UCSD-AML1 (cell line): ENCODE measurements at regions not wholly inside any gene's neighbourhood (a gene's known extent, or its start where the extent isn't known, plus 50 kb on each side); places are given as distances from the start of the nearest gene placed in this dataset.
"Not testable (repeated sequence)": the region's sequence is repeated elsewhere in the genome, so short reads cannot be mapped to it uniquely, and the experiment has no call there.

Experiments used
- DNase-seq: peaks from one replicate; lab custom pipeline; 2025; ENCODE audit not compliant: unreplicated experiment; lab: John Stamatoyannopoulos, UW

DNA sequence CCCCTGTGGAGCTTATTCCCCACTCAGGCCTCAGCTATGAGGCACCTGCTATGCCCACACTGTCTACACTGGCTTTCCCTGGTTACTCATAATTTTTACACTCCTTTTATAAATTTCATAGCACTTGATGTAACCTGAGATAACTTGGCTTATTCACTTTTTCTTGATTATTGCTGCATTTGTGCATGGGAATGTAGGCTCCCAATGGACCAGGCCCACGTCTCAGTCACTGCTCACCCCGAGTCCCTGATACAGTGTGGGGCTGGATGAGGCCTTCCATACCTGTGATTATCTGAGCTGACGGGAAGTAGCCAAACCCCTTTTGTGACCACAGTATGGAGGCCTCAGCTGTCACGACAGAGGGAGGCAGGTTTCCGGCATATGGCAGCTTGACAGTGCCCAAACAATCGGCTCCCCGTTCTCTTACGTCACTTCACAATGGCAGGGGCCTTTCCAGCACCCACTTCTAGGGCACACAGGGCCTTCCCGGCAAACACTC is 645.3 kb downstream of the ACTR3B start:
- DNase-seq: no peak

DNA sequence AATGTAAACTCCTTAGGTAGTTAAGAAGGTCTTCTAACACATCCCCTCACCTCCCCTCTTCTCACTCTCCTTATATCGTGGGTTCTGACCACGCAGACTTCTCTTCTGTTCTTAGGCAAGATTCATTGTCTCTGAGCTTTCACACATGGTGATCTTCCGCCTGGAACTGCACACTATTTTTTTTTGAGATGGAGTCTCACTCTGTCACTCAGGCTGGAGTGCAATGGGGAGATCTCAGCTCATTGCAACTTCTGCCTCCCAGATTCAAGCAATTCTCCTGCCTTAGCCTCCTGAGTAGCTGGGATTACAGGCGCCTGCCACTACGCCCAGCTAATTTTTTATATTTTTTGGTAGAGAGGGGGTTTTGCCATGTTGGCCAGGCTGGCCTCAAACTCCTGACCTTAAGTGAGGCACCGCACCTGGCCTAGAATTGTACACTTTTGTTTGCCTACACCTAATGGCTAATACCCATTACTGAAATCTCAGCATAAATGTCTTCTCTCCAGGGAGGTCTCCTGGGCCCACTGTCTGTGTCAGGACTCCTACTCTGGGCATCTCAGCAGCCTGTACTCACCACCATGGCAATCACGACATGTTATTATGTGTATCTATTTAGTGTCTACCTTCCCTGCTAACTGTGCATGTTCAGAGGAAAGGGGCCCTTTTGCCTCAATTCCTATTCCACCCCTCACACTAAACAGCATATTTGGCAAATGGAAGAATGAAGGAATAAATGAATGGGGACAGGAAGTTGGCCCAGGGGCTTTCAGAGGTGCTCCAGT is 646.3 kb upstream of the DPP6 start:
- no peak for DNase-seq

DNA sequence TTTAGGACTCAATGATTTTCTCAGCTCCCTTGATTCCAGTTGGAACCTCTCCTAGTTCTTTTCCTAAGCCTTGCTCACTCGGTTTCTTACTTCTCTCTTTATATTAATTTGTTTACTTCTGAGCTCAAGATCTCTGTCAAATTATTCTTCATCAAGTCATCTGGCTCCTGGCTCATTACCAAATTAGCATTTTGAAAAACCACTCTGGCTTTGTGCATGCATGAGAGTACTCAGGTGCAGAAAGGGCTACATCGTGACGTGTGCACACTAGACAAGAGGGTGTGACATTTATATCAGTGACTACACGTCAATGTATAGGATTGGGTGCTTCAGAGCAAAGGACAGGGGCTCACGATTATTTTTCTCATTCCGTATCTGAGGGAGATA is 645.7 kb upstream of the DPP6 start:
- DNase-seq: no peak

DNA sequence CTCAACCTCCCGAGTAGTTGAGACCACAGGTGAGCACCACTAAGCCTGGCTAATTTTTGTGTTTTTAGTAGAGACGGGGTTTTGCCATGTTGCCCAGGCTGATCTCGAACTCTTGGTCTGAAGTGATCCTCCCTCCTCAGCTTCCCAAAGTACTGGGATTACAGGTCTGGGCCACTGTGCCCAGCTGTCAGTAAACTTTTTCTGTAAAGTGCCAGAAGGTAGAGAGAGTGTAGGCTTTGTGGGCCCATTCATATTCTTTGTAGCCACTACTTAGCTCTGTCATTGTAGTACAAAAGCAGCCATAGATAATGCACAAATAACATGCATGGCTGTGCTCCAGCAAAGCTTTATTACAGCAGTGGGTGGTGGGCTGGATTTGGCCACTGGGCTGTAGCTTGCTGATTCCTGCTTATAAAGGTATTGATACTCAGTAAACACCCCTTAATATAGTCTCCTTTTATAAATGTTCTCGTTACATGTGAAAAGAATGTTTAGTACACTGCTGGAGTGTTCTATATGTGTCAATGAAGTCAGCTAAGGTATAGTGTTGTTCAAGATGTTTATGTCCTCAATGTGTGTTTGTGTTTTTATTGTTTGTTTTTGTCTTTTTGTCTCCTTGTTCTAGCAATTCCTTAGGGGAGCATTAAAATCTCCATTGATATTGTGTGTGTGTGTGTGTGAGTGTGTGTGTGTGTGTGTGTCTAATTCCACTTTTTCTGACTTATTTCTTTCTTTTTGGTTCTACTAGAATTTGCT is 644.7 kb upstream of the DPP6 start:
- no peak for DNase-seq

DNA sequence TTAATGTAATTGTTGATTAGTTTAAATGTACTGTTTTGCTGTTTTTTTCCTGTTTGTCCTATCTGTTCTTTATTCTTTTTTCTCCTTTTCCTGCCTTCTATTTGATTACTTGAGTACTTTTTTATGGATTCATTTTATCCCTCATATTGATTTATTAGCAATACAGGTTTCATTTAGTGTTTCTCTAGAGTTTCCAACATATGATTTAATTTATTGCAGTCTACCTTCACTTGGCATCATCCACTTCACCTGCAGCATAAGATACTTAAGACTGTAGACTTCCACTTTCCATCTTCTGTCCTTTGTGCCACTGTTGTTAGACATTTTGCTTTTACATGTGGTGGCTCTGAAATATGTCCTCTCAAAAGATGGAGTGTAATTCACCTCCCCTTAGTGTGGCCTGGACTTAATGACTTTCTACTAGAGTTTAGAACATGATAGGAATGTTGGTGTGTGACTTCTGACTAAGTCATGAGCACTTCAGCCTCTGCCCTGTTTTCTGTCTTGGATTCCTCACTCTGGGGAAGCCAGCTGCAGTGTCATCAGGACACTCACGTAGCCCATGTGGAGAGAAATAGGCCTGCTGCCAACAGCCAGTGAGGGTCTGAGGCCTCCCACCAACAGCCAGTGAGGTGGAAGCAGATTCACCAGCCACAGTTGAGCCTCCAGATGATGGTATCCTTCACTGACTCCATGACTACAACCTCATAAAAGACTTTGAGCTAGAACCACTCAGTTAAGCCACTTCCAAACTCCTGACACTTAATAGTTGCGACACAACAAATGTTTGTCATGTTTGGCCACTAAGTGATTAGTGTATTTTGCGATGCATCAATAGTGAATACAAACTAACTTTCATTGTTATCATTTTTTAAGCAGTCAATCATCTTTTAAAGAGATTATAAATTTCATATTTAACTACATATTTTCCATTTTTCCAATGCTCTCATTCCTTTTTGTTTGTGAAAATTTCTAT is 643.5 kb upstream of the DPP6 start:
- no peak for DNase-seq

DNA sequence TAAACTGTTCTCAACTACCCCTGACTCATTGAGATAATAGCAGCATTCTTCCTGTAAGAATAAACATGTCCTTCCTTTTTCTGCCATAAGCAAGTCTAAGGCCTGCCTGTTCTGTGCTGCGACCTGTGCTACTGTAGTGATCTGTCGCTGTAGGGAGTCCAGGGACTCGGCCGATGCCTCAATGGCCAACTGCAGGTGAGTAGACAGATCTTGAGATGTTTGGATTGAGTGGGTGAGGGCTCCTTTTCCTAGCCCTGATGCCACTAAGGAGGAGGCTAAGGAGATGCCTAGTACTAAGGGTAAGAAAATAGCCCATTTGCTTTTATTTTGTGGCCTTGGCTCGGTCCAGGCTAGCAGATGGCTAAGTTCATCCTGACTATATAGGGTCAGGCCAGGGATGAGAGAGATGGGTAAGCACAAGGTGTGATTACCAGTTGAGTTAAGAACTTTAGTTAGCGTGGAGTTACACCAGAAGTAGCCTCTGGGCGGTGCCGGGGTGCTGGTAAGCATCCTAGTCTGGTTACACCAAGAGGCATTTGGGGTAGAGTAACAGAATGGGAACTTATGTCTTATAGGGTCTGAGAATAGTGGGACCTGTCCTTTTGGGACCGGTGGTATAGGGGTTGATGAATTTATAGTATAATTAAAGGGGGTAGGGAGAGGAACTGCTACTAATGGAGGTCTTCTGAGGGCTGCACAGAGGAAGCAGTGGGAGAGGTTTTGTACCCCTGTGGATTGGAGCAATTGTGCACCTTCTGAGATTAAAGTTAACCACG is 642.4 kb upstream of the DPP6 start:
- not testable (repeated sequence) for DNase-seq

DNA sequence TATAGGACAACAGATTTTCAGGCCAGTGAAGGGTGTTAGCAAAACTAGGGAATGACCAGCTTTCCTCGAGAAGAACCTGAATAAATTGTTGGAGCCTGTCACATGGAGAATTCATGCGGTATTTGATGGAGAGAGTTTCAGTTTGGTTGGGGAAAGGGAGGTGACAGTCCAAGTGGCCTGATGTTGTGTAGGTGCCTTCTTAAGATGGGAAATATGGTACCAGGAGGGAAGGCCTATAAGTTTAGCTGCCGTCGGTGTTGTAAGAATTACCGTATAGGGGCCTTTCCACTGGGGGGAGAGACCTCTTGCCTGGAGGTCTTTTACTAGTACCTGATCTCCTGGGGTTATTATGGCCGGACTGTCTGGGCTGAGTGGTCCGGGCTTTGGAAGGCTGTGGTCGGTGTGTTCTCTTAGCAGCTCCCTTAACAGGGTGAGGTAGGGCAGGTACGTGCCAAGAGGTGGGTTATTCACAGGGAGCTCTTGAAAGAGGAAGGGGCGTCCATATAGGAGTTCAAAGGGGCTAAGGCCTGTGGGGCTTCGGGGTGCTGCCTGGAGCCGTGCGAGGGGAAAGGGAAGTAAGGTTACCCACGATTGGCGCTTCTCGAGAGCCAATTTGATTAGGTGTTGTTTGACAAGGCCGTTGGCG is 641.1 kb upstream of the DPP6 start:
- DNase-seq: not testable (repeated sequence)

DNA sequence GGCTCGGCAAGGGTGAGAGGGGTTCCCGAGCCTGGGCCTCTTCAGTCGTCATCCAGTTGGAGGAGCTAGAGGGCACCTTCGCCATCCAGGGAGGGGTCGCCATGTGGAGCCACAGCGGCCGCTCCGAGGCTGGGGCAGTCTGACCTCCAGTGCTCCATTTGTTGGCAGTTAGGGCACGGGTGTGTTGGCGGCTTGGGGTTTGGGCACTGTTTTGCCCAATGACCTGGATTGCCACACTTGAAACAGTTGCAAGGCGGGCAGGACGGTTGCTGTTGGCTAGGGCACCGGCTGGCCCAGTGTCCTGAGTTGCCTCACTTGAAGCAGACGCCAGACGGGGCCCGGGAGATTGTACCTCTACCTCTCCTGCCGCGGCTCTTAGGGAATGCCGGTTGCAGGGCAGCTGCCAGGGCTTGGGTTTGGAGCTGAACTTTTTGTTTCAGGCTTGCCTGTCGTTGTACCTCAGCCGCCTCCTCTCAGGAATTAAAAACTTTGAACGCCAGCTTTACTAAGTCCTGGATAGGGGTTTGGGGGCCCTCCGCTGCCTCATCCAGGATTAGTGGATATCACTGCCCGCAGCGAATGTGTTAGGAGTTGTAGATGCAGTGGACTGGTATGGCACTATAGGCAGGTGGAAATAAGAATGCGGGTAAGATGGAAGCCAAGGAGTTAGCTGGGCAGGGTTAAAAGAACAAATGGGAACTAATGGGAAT is 639.9 kb upstream of the DPP6 start:
- not testable (repeated sequence) for DNase-seq

DNA sequence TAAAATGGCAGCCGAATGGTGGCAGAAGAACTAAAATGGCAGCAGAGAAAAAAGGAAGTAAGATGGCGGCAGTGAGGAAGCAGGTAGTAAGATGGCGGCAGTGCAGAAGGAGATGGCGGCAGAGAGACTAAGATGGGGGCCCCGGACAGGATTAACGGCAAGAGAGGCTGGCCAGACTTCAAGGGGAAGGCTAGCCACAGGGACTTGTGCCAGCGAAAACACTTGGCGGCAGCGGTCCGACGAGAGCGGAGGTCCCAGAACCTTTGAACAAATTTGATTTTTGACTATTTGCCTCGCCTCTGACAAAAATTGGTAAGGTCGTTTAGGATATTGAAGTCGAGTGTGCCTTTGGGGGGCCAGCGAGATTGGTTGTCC is 639.4 kb upstream of the DPP6 start:
- DNase-seq: not testable (repeated sequence)

DNA sequence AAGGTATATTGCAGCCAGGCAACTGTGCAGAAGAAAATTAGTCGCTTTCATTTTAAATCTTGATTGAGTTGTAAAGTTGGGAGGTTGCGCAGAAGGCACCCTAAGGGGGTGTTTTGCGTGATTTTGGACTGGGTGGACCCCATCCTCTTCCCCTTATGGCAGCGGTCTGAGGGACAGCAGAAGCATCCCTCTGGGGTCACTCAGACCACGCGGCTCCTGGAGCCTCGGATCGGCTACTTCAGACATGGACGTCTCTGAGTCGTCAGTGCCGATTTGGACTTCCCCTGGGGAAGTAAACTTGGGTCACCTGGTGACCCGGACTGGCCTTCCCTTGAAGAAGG is 639.0 kb upstream of the DPP6 start:
- no peak for DNase-seq

DNA sequence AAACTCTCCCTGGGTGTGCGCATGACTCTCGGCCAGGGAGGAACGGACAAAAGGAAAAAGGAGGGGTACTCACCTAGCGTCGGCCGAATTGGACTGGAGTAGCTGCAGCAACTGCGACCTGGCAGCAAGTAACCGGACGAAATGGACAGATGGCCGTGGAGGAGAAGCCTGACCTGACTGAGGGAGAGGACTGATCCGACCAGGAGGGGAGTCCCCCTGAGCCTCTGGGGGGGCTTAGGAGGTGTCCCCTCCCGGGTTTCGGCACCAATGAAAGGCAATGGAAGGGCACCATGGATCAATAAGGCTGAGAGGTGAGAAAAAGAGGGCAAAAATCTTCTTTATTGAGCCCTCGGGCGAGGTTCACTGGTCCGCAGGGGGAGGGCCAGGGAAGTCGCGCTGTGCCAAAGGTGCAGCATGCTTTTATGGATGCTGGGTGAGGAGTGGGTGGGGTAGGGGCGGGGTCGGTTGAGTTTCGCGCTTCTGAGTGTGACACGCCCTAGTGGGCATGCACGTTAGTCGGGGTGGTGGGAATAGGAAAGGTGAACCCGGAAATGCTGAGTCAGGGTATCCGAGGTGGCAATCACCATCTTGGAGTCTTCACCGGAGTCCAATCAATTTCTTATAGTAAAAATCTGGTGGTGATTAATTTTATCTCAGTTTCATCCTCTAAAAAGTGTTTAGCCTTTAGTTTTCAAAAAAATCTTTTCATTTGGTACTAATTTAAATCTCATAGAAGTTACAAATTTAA is 638.5 kb upstream of the DPP6 start:
- no peak for DNase-seq

DNA sequence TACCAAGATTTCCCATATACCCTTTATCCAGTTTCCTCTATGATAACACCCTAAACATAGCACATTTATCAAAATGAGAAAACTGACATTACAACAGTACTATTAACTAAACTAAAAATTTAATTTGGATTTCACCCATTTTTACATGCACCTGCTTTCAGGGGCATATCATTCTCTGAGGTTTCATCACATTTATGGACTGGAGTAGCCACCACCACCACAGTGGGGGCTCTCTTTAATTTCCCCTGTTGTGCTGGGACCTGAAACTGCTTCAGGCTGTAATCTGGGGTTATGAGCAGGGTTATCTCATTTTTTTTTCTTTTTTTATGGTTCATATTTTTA is 637.9 kb upstream of the DPP6 start:
- DNase-seq: no peak

DNA sequence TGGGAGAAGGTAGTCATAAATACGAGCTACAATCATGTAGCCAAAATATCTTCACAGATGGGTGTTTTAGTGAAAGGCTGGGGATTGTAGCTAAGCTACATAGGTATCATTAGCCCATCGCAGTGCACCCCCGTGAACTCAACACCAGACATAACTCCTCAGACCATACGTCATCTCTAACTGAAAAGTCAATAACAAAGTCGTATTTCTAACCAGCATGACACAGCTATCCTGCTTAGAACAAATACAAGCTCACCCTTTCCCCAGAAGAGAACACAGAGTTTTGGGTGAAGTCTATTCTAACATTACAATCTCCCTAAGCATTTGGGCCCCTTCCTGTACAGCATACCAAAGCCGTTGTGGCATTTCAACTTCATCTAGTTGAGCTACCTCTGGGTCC is 636.6 kb upstream of the DPP6 start:
- DNase-seq: no peak

DNA sequence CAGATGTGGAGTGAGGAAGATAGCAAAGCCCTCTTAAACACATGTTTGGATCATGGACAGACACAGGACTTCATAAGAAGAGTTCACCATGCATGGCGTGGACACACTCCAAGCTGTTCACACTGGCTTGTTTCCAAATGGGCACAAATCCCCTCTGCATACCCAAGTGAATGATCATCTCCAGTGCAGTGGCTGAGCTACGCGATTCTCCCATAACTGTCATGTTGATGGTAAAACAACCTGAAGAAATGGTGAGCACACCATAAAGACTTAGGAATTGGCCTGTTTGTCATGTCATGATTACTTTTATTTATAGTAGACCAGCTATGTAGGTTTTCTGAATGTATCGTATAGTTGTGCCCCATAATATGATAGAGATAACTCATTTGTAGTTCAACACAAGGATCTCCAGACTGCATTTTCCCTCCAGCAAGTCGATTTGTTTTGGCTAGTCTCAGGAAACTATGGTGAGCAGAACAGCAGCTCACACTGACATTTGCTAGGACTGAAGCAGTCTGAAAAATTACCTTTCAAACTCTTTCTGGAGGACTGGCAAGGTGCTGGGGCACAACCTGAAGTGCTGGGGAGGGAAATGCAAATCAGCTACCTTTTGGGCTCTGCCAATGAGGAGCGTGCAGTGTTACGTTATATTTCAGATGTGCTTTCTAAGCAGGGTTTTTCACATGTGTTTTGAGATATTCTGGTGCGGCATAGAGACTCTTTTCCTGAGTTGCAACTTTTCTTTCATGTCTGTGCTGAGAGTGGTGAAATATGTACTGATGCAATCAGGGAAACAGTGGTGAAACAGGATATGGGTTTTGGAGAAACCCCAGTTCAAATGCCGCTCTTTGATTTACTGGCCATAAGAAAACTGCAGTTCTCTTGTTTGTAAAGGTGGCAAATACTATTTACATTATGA is 629.6 kb upstream of the DPP6 start:
- no peak for DNase-seq

DNA sequence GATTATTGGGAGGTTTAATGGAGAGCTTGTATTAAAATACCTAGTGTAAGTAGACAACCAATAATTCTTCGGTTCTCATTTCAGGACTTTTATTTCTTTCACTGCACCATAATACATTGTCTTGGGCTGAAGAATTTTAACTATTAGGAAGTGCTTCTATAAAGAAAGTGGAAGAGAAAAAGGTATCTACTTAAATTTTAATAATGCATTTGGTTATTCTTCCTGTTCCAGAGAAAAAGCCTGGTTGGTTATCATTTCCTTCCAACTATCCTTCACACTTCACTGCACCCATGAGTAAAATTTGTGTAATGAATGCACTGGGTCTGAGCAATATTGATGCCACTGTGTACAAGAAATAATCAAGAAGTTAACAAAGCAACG is 629.0 kb upstream of the DPP6 start:
- no peak for DNase-seq

DNA sequence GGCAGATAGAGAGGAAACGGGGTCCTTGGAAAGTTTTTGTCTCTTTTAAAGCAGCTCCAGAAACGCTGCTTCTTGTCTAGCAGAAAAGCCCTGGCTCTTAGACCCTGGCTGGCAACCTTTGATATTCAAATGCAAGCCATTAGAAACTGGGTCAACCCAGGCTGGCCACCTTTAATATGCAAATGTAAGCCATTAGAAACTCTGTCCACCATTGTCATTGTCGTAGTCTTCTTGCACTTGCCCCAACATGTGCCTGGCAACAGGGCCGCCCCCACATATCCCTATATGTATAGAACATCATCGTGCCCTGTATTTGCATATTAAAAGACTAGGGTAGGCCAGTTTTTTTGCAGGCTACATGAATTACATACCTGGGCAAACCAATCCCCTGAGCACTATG is 621.3 kb upstream of the DPP6 start:
- no peak for DNase-seq

DNA sequence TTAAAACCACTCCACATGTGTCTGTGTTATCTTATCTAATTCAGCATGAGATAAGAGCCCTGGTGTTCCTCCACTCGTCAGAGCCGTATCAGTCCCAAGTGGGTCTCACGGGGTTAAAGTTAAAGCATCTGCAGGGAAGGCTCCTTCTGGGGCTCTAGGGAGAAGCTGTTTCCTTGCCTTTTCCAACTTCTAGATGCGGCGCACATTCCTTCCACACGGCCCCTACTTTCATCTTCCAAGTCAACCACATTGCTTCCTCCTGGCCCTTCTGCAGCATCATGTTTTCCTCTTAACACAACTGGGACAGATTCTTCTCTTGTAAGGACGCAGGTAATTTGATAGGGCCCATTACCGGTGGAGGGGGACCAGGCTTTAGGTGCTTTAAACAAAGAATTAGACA is 620.1 kb upstream of the DPP6 start:
- DNase-seq: no peak

DNA sequence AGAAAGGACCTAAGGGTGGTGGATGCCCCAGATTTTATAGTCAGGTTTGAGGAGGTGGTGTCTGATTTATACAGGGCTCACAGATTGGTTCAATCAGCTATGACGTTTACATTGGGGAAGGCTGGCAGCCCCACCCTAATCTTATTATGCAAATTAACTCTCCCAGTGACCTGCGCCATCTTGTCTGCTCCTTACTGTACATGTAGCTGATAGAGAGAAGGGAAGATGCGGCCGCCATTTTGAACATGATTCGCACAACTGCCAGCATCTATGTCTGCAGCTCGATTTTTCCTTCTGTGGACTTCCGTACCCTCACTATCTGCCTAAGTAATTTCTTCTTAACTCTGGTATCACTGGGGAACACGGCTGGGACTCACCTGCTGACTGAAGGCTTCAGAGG is 619.0 kb upstream of the DPP6 start:
- DNase-seq: no peak
